ENCODE measurements at regions not wholly inside any gene's neighbourhood (a gene's known extent, or its start where the extent isn't known, plus 50 kb on each side); places are given as distances from the start of the nearest gene placed in this dataset.

DNA sequence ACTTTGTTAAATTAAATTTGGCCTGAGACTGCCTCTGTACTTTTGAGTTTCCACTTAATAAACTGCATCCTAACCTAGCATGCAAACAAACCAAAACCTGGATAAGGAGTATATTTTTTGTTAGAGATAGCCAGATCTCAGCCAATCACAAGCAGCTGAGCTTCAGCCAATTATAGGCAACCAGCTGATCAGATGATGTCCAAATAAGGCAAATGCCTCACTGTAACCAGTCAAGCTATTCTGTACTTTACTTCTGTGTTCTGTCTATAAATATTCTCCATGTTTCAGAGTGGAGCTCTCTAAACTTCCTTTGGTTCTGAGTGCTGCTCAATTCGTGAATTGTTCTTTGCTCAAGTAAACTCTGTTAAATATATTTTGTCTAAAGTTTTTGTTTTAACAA, 194.6 kb upstream of the RGS17 start:
- TF ChIP-seq CTCF (optimal IDR thresholded peaks at IDR 0.05 in 1 of 3, IDR thresholded peaks at IDR 0.05 in 1 of 3, conservative IDR thresholded peaks at IDR 0.05 in 1 of 3; ENCODE audit: extremely low read depth in 1 of 3, insufficient read depth in 2 of 3, low read length in 3 of 3) (no peak), EZH2 (IDR thresholded peaks at IDR 0.05; ENCODE audit: low read length) (no peak)

Data from keratinocyte (primary cell).